AG04449 (cell line): ENCODE measurements at regions not wholly inside any gene's neighbourhood (a gene's known extent, or its start where the extent isn't known, plus 50 kb on each side); places are given as distances from the start of the nearest gene placed in this dataset.

Experiments
- CTCF ChIA-PET: fragments of 350-600 bp; formaldehyde crosslinking; extraction: SDS; loops from one replicate; lab custom pipeline; 2021; ENCODE audit warnings: antibody characterized with exemption; lab: Yijun Ruan, JAX
- POLR2A ChIA-PET: fragments of 400-600, 350-600 bp; formaldehyde crosslinking; extraction: SDS; loops from one replicate; lab custom pipeline; 2020; ENCODE audit warnings: antibody characterized with exemption, inconsistent platforms; lab: Yijun Ruan, JAX
- DNase-seq: peaks from one replicate; pipeline ENCODE4 v3.0.0-alpha.2; 2010; ENCODE audit warnings: low read depth, low spot score
- H3K4me3 ChIP-seq: 2 replicates; pipeline ENCODE4 v1.5.1; 2011; ENCODE audit warnings: low read depth, mild to moderate bottlenecking, control low read depth, low read length
- TF ChIP-seq, protein P1 (sequence below): IDR thresholded peaks from one replicate; pipeline ENCODE4 v1.5.1; 2011; ENCODE audit warnings: mild to moderate bottlenecking, moderate library complexity, low read length, control low read depth, inconsistent platforms; ENCODE audit not compliant: insufficient read depth; ENCODE audit errors: missing control alignments

DNA sequence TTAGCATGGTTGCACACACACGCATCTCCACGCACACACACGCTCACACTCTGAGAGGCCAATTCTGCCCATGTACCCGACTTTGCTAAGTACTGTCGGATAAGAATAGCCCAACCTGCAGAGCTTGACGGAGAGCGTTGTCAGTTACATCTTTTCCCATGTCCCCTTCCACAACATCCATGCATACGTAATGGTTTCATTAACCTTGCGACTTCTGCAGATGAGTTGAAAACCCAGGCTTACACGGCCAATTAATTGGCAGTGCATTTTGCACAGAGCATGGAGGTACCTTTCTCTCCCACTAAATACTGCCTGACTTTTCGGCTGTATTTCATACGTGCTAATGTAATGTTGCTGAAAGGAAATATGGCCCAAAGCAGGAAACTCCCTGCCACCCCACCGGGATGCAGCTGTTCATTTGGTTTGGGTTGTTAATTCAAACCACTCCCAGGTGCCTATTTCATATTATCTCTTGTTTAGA, 291.2 kb upstream of the HABP2 start:
- POLR2A ChIA-PET: no interaction called here
- no peak for DNase-seq
- H3K4me3 ChIP-seq: no peak overlapping the region
- CTCF ChIA-PET: no interaction called here
- TF ChIP-seq, protein P1, sequence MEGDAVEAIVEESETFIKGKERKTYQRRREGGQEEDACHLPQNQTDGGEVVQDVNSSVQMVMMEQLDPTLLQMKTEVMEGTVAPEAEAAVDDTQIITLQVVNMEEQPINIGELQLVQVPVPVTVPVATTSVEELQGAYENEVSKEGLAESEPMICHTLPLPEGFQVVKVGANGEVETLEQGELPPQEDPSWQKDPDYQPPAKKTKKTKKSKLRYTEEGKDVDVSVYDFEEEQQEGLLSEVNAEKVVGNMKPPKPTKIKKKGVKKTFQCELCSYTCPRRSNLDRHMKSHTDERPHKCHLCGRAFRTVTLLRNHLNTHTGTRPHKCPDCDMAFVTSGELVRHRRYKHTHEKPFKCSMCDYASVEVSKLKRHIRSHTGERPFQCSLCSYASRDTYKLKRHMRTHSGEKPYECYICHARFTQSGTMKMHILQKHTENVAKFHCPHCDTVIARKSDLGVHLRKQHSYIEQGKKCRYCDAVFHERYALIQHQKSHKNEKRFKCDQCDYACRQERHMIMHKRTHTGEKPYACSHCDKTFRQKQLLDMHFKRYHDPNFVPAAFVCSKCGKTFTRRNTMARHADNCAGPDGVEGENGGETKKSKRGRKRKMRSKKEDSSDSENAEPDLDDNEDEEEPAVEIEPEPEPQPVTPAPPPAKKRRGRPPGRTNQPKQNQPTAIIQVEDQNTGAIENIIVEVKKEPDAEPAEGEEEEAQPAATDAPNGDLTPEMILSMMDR: no peak

DNA sequence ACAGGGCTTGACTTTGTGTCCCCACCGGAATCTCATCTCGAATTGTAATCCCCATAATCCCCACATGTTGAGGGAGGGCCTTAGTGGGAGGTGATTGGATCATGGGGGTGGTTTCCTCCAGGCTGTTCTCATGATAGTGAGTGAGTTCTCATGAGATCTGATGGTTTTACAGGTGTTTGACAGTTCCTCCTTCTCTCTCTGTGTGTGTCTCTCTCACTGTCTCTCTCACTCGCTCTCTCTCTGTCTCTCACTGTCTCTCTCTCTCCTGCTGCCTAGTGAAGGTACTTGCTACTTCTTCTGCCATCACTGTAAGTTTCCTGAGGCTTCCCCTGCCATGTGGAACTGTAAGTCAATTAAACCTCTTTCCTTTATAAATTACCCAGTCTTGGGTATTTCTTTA, 289.8 kb upstream of the HABP2 start:
- TF ChIP-seq, protein P1: no peak
- ChIA-PET POLR2A (no interaction called here), CTCF (no interaction called here)
- H3K4me3 ChIP-seq: no peak overlapping the region
- no peak for DNase-seq

DNA sequence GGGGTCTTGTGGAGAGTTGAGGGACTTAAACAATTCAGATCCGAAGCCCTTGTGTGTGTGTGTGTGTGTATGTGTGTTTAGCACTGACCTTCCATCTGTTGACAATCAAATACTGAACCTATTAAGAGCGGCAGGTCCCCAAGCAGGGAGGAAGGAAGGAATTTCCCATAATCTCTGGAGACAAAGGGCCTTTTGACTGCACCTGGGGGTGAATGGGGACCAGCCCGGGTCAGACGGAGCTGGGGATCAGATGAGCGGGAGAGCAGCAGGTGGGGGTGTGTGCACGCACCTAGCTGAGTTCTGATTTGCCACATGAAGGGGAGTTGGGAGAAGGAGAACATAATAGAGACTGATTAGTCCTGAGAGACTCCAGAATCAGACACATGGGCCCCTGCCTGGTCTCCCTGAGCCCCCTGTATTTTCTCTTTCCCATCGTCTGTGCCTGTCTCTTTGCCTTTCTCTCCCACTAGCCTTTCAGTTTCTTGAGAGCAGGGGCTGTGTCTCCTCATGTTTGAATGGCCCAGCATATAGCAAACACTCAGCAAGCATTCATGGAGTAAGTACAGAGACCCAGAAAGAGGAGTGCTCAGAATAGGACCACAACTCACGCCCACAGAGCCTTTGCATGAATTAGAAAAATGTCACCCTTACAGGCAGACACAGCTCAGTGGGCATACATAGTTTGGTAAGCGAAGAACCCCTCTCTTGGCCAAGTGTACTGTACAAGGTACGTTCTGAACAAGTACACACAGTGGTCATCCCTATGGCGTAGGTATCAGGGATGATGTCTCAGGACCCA, 288.3 kb upstream of the HABP2 start:
- POLR2A ChIA-PET: interaction anchor here (0.6 kb wide), 1 partner anchor 414 kb away, joined by 3 read pairs; no protein-coding TSS in a partner anchor
- TF ChIP-seq, protein P1: no peak
- CTCF ChIA-PET: no interaction called here
- H3K4me3 ChIP-seq: no peak overlapping the region
- DNase-seq: no peak

DNA sequence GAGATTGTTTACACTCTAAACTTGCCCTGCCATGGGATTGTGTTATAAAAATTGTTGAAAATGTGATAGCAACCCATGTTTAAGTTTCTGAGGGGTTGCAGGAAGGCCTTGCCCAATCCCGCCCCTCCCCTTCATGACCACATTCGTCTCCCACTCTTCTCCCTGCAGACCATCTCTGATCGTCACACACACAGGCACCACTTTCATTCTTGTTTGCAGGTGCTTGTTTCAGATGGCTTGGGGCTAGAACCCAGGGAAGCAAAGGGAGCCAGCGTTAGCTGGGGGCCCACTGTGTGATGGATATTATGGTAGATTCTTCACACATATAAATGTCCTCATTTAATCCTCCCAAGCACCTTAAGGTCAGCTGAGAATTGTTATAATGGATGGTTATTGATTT, 286.7 kb upstream of the HABP2 start:
- CTCF ChIA-PET: no interaction called here
- H3K4me3 ChIP-seq: no peak overlapping the region
- POLR2A ChIA-PET: no interaction called here
- TF ChIP-seq, protein P1: no peak
- no peak for DNase-seq

DNA sequence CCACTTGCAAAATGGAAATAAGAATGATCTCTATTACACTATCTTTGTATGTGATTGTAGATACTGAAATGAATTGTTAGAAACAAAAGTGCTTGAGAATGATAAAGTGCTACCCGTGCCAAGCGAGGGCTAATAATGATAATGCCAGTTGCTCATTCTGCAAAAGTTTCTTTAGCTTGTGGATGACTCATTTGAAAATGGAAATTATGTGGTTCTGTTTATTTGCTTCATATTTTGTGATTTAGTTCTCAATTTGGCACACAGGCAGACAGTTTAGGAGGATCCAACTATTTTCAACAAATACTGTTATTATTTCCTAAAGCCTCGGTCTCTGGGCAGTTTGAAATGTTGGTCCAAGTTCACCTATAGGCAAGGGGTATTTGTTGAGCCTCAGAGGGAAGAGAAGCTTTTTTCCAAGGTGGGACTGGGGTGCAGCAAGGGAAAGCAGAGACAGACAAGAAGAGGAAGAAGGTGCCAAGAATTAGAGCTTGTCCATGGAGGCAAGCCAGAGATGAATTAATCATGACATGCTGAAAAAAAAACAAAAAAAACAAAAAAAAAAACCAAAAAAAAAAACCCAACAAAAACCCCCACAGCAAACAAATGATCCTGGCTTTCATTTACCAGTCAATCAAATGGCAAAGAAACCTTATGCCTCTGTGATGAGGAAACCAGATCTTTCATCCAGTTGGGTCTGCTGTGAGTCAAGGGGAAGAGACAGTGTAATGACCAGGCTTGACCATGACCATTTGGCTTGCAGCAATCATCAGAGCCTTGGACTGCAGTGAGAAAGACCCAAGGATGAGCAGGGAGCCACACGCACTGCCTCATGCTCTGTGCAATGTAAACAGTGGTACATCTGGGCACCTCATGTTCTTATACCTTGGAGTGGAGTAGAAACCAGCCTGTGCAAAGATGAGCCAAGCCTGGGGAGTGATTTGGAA, 285.0 kb upstream of the HABP2 start:
- CTCF ChIA-PET: interaction anchor here (0.8 kb wide), 1 partner anchor 61 kb away, joined by 3 read pairs; no protein-coding TSS in a partner anchor
- POLR2A ChIA-PET: no interaction called here
- TF ChIP-seq, protein P1: no peak

More for the DNA sequence above, 285.0 kb upstream of the HABP2 start:
- DNase-seq: no peak
- H3K4me3 ChIP-seq: no peak overlapping the region
